Mesendoderm (in vitro differentiated cells): ENCODE measurements at regions not wholly inside any gene's neighbourhood (a gene's known extent, or its start where the extent isn't known, plus 50 kb on each side); places are given as distances from the start of the nearest gene placed in this dataset.
A peak's percentile ranks its signal among the peaks of the same experiment; 100 is the strongest.

Source experiments
- DNase-seq: peaks from one replicate; pipeline ENCODE4 v3.0.0; 2013
- H2AK5ac ChIP-seq: 2 replicates; pipeline ENCODE4 v1.6.1; 2013; ENCODE audit warnings: low read length, inconsistent platforms
- H2BK120ac ChIP-seq: 2 replicates; pipeline ENCODE4 v1.6.1; 2013; ENCODE audit warnings: low read depth, mild to moderate bottlenecking, low read length, moderate library complexity, mixed read lengths
- H2BK15ac ChIP-seq: replicated peaks from 2 replicates; pipeline ENCODE4 v1.6.1; 2013; ENCODE audit warnings: low read depth, mild to moderate bottlenecking, moderate library complexity
- H2BK5ac ChIP-seq: 2 replicates; pipeline ENCODE4 v1.6.1; 2013; ENCODE audit warnings: low read length, inconsistent platforms
- H3K18ac ChIP-seq: 2 replicates; pipeline ENCODE4 v1.6.1; 2013; ENCODE audit warnings: mild to moderate bottlenecking, low read length, mixed read lengths
- H3K23ac ChIP-seq: one replicate; pipeline ENCODE4 v1.6.1; 2013; ENCODE audit warnings: low read length
- H3K27ac ChIP-seq: 2 replicates; pipeline ENCODE4 v1.5.1; 2013; ENCODE audit warnings: low read depth, mild to moderate bottlenecking, inconsistent platforms, low read length, moderate library complexity
- H3K27me3 ChIP-seq: 2 replicates; pipeline ENCODE4 v1.6.1; 2013; ENCODE audit warnings: low read length, control low read depth, mild to moderate bottlenecking, inconsistent platforms; ENCODE audit not compliant: insufficient read depth, poor library complexity
- H3K36me3 ChIP-seq: 2 replicates; pipeline ENCODE4 v1.6.1; 2013; ENCODE audit warnings: low read length, inconsistent platforms; ENCODE audit not compliant: control insufficient read depth, insufficient read depth
- H3K4ac ChIP-seq: one replicate; pipeline ENCODE4 v1.6.1; 2013; ENCODE audit warnings: low read depth, mild to moderate bottlenecking, low read length, moderate library complexity
- H3K4me1 ChIP-seq: 2 replicates; pipeline ENCODE4 v1.6.1; 2013; ENCODE audit warnings: low read depth, low read length, inconsistent platforms; ENCODE audit not compliant: control insufficient read depth
- H3K4me2 ChIP-seq: 2 replicates; pipeline ENCODE4 v1.6.1; 2013; ENCODE audit warnings: low read length
- H3K4me3 ChIP-seq: 2 replicates; pipeline ENCODE4 v1.5.1; 2013; ENCODE audit warnings: mild to moderate bottlenecking, low read length
- H3K56ac ChIP-seq: one replicate; pipeline ENCODE4 v1.6.1; 2013; ENCODE audit warnings: low read length
- H3K79me1 ChIP-seq: 2 replicates; pipeline ENCODE4 v1.6.1; 2013; ENCODE audit warnings: low read length, inconsistent platforms
- H3K79me2 ChIP-seq: 2 replicates; pipeline ENCODE4 v1.6.1; 2013; ENCODE audit warnings: mild to moderate bottlenecking, low read length; ENCODE audit not compliant: control insufficient read depth, insufficient read depth
- H3K9ac ChIP-seq: 2 replicates; pipeline ENCODE4 v1.6.1; 2013; ENCODE audit warnings: low read length, inconsistent platforms
- H4K5ac ChIP-seq: one replicate; pipeline ENCODE4 v1.6.1; 2013; ENCODE audit warnings: low read length
- H4K8ac ChIP-seq: one replicate; pipeline ENCODE4 v1.6.1; 2013; ENCODE audit warnings: low read depth, mild to moderate bottlenecking, control low read depth, low read length, moderate library complexity
- WGBS: extraction: QIAGEN DNeasy Blood & Tissue Kit; methylation state at CpG from one replicate; pipeline ENCODE4 v1.1.7; 2013; ENCODE audit warnings: low lambda C conversion rate, missing lambda C conversion rate; ENCODE audit not compliant: insufficient coverage; ENCODE audit errors: extremely low coverage; 5-methylcytosine and 5-hydroxymethylcytosine counted together

DNA sequence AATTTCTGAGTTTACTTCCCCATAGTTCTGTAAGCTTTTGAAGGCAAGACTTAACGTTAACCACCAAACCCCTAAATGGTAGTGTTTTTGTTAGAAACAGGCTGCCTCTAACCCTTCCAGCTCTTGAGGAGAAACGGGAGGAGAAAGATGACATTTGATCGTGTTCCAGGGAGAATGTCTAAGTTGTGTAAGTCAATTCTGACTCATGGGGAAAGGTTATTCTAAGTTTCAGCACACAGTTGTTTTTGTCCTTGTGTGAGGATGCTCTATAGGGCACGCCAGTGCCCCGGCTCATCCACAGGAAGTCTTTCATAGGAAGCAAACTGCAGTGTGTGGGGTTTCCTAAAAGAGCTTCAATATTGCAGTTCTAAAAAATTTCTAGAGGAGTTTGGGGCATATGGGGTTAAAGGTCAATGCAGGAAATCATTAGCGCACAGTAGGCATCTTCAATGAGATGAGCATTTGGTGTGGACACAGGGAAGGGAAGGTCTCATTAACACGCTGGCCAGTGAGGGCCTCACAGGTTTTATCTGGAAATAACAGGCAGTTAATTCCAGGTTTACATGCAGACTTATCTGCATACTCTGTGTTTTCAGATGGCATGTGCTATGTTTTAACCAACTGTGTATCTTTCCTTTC is 638.2 kb upstream of the IGFBP3 start:
- no peak overlapping the region for H2BK5ac ChIP-seq
- no peak overlapping the region for H3K27ac ChIP-seq
- H4K5ac ChIP-seq = no peak overlapping the region
- H3K4me1 ChIP-seq = no peaks in the 10 kb centered on the region
- no CpG with 5 or more reads among the region's 7 CpGs for WGBS
- no peak overlapping the region for H4K8ac ChIP-seq
- H2AK5ac ChIP-seq = no peak overlapping the region
- no peak overlapping the region for H3K23ac ChIP-seq
- no peaks in the 10 kb centered on the region for H3K79me2 ChIP-seq
- no peak overlapping the region for H3K56ac ChIP-seq
- no peaks in the 10 kb centered on the region for H3K27me3 ChIP-seq
- H2BK15ac ChIP-seq = no peak overlapping the region
- H3K9ac ChIP-seq = no peak overlapping the region
- H3K4me2 ChIP-seq = no peak overlapping the region
- no peak overlapping the region for H3K4me3 ChIP-seq
- no peak overlapping the region for H2BK120ac ChIP-seq
- DNase-seq = no peak
- H3K79me1 ChIP-seq = no peaks in the 10 kb centered on the region
- no peak overlapping the region for H3K4ac ChIP-seq
- H3K18ac ChIP-seq = no peak overlapping the region
- no peaks in the 10 kb centered on the region for H3K36me3 ChIP-seq

DNA sequence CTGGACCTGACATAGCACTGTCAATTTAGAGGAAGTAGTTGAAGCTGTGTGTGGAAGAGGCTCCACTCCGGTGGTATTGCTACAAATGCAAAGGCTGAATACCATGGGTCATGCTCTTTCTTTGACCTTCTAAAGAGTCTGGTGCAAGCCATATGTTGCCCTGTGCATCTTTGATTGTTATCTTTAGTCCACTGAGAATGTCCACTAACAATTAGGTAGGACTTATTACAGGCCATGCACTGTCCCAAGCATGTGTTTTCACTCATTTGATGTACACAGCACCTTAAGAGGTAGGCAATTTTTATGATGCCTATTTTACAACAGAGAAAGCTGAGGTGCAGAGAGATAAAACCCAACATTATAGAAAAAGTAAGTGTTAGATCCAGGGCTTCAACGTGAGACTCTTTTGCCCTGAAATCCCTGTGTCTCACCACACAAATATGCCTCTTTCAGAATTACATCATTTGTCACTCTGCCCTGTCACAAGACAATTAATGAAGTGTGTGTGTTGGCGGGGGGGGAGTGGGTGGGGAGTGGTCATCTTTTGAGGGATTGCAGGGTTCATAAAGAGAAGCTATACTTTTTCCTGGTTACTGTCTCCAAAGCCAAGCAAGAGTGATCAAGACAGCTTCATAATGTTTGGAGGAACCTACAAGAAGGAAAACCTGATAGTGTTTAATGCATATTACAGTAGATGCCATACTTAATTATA is 637.6 kb upstream of the IGFBP3 start:
- Histone ChIP-seq H3K79me2 (no peaks in the 10 kb centered on the region), H2BK15ac (no peak overlapping the region), H3K79me1 (no peaks in the 10 kb centered on the region), H3K4me2 (no peak overlapping the region), H3K4ac (no peak overlapping the region), H3K9ac (no peak overlapping the region), H2BK5ac (no peak overlapping the region), H4K8ac (no peak overlapping the region), H3K18ac (no peak overlapping the region), H3K27me3 (no peaks in the 10 kb centered on the region), H2AK5ac (no peak overlapping the region), H3K56ac (no peak overlapping the region), H2BK120ac (no peak overlapping the region), H3K4me3 (no peak overlapping the region), H3K27ac (no peak overlapping the region), H3K23ac (no peak overlapping the region), H4K5ac (no peak overlapping the region), H3K36me3 (no peaks in the 10 kb centered on the region), H3K4me1 (no peaks in the 10 kb centered on the region)
- no CpG with 5 or more reads among the region's 3 CpGs for WGBS
- DNase-seq = no peak

DNA sequence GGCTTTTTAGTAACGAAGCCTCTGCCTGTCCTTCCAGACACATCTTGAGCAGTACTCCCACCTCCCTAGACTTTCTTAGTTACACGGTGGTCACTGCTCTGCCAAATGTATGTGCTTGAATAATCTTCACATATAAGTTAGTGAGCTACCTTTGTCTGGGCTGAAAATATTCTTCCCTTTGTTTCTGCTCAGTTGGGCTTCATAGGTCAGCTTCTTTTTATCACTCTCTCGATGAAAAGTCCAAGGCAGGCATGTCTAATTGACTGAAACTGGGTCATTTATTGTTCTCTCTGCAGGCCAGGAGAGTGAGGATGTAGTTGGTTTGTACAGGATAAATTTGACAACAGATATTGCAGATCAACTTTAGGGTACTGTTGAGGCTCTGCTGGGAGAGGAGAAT is 636.7 kb upstream of the IGFBP3 start:
- Histone ChIP-seq H3K79me2 (no peaks in the 10 kb centered on the region), H2AK5ac (no peak overlapping the region), H3K18ac (no peak overlapping the region), H2BK15ac (no peak overlapping the region), H3K4me2 (no peak overlapping the region), H3K27ac (no peak overlapping the region), H3K4ac (no peak overlapping the region), H3K4me3 (no peak overlapping the region), H3K9ac (no peak overlapping the region), H3K56ac (no peak overlapping the region), H4K5ac (no peak overlapping the region), H3K27me3 (no peaks in the 10 kb centered on the region), H3K4me1 (no peaks in the 10 kb centered on the region), H2BK5ac (no peak overlapping the region), H2BK120ac (no peak overlapping the region), H3K23ac (no peak overlapping the region), H4K8ac (no peak overlapping the region), H3K79me1 (no peaks in the 10 kb centered on the region), H3K36me3 (no peaks in the 10 kb centered on the region)
- no peak for DNase-seq
- no CpG with 5 or more reads among the region's 3 CpGs for WGBS

DNA sequence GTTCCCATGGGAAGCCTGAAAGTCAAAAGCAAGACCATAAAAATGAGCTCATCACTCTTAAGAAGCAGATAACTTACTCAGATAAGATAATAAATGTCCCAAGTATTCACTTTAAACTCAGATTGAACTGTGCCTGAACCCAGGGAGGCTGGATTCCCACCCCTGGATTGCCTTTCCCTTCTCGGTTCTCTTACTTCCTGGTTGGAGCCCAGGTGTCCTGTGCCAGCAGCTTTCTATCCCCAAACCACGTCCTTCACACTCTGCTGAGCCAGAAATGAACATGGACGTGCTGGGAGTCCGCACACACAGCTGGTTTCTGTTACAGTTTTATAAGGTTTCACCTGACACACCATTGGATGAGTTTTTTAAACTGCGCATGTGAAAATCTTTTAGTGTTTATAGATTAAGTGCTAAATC is 636.2 kb upstream of the IGFBP3 start:
- Histone ChIP-seq H3K79me1 (no peaks in the 10 kb centered on the region), H3K79me2 (no peaks in the 10 kb centered on the region), H3K56ac (no peak overlapping the region), H3K23ac (no peak overlapping the region), H3K4me2 (no peak overlapping the region), H3K18ac (no peak overlapping the region), H2BK120ac (no peak overlapping the region), H3K36me3 (no peaks in the 10 kb centered on the region), H3K4me1 (no peaks in the 10 kb centered on the region), H2BK15ac (no peak overlapping the region), H3K9ac (no peak overlapping the region), H2BK5ac (no peak overlapping the region), H3K27me3 (no peaks in the 10 kb centered on the region), H3K27ac (no peak overlapping the region), H4K8ac (no peak overlapping the region), H3K4me3 (no peak overlapping the region), H3K4ac (no peak overlapping the region), H4K5ac (no peak overlapping the region), H2AK5ac (no peak overlapping the region)
- WGBS = no CpG with 5 or more reads among the region's 5 CpGs
- no peak for DNase-seq

DNA sequence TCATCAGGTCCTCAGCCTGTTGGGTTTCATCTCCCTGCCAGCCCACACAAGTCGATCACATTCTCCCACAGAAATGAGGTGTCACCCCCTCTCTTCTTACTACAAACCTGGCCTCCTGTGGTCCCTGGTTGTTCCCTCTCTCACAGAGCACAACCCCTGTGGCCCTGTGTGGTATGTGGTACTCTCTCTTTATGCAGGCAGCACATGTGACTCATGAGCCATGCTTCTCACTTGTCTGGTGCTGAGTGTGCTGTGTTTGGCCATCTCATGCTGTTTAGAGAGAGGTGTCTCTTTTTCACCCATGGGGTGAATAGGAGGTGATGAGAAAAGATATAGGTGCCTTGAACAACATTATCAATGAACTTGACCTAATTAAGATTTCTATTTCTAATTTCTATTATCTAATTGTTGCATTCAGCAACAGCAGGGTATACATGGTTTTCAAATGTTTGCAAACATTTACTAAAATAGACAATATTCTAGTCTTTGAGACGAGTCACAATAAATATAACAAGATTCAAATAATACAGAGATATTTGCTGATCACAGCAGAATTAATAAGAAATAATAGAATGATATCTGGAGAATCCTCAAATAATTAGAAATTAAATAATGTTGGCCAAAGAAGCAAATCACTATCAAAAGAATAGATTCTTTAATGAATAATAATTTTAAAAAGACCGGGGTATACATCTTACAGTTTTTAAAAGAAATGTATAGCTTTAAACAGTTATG is 633.8 kb upstream of the IGFBP3 start:
- DNase-seq = peak; percentile 31

More for the DNA sequence above, 633.8 kb upstream of the IGFBP3 start:
- Histone ChIP-seq H3K4me3 (no peak overlapping the region), H3K79me1 (no peaks in the 10 kb centered on the region), H3K79me2 (no peaks in the 10 kb centered on the region), H3K27ac (no peak overlapping the region), H2BK15ac (no peak overlapping the region), H3K56ac (no peak overlapping the region), H4K8ac (no peak overlapping the region), H2BK120ac (no peak overlapping the region), H4K5ac (no peak overlapping the region), H3K4ac (no peak overlapping the region), H3K27me3 (no peaks in the 10 kb centered on the region), H3K4me1 (no peaks in the 10 kb centered on the region), H3K18ac (no peak overlapping the region), H3K4me2 (no peak overlapping the region), H3K9ac (no peak overlapping the region), H3K36me3 (no peaks in the 10 kb centered on the region), H2BK5ac (no peak overlapping the region), H3K23ac (no peak overlapping the region), H2AK5ac (no peak overlapping the region)
- no CpG with 5 or more reads among the region's 3 CpGs for WGBS
